ENCODE measurements at regions not wholly inside any gene's neighbourhood (a gene's known extent, or its start where the extent isn't known, plus 50 kb on each side); places are given as distances from the start of the nearest gene placed in this dataset.

DNA sequence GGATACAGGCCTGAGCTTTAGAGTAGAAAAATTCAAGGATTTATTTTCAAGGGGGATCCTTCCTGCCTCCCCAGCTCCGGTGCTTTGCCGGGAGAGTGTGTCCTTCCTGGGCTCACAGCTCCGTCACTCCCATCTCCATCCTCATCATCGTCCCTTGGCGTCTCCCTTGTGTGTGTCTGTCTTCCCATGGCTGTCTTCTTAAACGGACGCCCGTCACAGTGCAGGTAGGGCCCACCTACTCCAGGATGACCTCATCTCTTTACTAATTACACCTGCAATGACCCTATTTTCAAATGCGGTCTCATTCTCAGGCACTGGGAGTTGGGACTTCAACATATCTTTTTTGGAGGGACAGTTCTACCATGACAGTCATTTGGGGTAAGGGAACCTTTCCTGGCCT is 320.3 kb upstream of the C1orf174 start:
- intact Hi-C loops (cut with DNase I; ENCODE audit: low total_unique reads) = no loop called here
- H3K27me3 ChIP-seq = no peaks in the 10 kb centered on the region

DNA sequence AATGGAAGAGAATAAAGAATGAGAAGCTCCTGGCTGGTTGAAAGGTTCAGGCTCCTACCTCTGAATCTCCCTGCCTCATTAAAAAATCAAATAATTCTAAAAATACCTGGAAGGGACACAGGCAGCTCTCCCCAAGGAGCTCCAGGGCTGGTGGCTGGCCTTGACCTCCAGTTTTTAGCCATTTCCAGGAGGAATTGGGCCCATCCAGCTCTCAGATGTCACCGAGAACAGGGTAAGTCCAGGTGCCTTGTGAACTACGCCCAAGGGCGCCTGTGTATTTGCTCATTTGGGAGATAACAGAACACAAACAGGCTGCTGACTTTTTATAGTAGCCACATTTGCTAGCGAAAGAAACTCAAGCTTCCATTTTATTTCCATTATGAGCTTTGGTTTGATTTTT is 321.0 kb upstream of the C1orf174 start:
- Histone ChIP-seq H3K36me3 (no peaks in the 10 kb centered on the region), H3K27ac (no peak overlapping the region), H3K27me3 (no peaks in the 10 kb centered on the region), H3K4me3 (no peak overlapping the region), H3K9me3 (no peaks in the 10 kb centered on the region), H3K4me1 (no peaks in the 10 kb centered on the region)
- TF ChIP-seq, protein P1, sequence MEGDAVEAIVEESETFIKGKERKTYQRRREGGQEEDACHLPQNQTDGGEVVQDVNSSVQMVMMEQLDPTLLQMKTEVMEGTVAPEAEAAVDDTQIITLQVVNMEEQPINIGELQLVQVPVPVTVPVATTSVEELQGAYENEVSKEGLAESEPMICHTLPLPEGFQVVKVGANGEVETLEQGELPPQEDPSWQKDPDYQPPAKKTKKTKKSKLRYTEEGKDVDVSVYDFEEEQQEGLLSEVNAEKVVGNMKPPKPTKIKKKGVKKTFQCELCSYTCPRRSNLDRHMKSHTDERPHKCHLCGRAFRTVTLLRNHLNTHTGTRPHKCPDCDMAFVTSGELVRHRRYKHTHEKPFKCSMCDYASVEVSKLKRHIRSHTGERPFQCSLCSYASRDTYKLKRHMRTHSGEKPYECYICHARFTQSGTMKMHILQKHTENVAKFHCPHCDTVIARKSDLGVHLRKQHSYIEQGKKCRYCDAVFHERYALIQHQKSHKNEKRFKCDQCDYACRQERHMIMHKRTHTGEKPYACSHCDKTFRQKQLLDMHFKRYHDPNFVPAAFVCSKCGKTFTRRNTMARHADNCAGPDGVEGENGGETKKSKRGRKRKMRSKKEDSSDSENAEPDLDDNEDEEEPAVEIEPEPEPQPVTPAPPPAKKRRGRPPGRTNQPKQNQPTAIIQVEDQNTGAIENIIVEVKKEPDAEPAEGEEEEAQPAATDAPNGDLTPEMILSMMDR (IDR thresholded peaks at IDR 0.05) = no peak
- no peak for TF ChIP-seq POLR2A (IDR thresholded peaks at IDR 0.05)
- no peak for DNase-seq
- intact Hi-C loops (cut with DNase I; ENCODE audit: low total_unique reads) = no loop called here

More for the DNA sequence above, 320.3 kb upstream of the C1orf174 start:
- TF ChIP-seq POLR2A (IDR thresholded peaks at IDR 0.05) = no peak
- TF ChIP-seq, protein P1 (IDR thresholded peaks at IDR 0.05) = no peak
- Histone ChIP-seq H3K4me3 (no peak overlapping the region), H3K4me1 (no peaks in the 10 kb centered on the region), H3K9me3 (no peaks in the 10 kb centered on the region), H3K27ac (no peak overlapping the region), H3K36me3 (no peaks in the 10 kb centered on the region)
- no peak for DNase-seq

- Histone ChIP-seq H3K4me3 (no peak overlapping the region), H3K9me3 (no peaks in the 10 kb centered on the region), H3K4me1 (no peaks in the 10 kb centered on the region), H3K27me3 (no peaks in the 10 kb centered on the region), H3K27ac (no peak overlapping the region), H3K36me3 (no peaks in the 10 kb centered on the region)
- intact Hi-C loops (cut with DNase I; ENCODE audit: low total_unique reads) = no loop called here
- no peak for DNase-seq
- no peak for TF ChIP-seq POLR2A (IDR thresholded peaks at IDR 0.05)
- TF ChIP-seq, protein P1 (IDR thresholded peaks at IDR 0.05) = no peak
Measured at GRCh38 chr1:4224684-4225467, 324.8 kb upstream of the C1orf174 start.

DNA sequence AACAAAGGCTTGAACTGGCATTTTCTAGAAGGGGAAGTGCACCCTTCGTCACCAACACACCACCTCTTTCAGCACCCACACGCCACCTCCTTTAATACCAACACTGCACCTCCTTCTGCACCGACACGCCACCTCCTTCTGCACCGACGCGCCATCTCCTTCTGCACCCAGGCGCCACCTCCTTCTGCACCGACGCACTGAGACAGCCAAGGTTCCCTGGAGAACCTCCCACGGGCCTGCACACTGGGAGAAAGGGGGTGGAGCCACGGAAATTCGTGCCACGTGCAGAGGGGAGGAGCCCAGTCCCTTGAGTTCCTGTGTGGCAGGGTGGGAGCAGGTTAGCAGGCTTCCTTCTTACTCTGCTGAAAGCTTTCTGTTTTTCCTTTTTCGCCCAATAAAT is 327.9 kb upstream of the C1orf174 start:
- H3K4me3 ChIP-seq = no peak overlapping the region
- intact Hi-C loops (cut with DNase I; ENCODE audit: low total_unique reads) = no loop called here
- H3K36me3 ChIP-seq = no peaks in the 10 kb centered on the region
- H3K27ac ChIP-seq = no peak overlapping the region
- no peaks in the 10 kb centered on the region for H3K27me3 ChIP-seq
- TF ChIP-seq, protein P1 (IDR thresholded peaks at IDR 0.05) = no peak
- TF ChIP-seq POLR2A (IDR thresholded peaks at IDR 0.05) = no peak
- no peak for DNase-seq
- no peaks in the 10 kb centered on the region for H3K9me3 ChIP-seq
- H3K4me1 ChIP-seq = no peaks in the 10 kb centered on the region

DNA sequence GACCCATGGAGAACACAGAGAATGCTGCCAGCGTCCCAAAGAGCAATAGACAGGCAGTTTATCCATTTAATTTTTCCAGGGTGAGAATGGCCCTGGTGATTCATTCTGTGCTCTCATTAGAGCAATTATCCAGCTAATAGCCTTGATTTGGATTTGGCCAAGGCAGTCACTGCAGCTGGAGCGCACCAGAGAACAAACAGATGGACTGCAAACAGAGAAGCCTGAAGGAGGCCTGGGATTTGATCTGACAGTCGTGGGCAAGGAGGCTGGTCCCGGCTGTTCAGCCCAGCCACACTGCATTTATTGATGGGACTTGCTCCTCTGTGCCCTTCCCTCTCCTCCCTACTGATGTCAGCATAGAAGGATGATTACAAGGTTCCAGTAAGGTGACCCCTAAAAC is 353.9 kb upstream of the C1orf174 start:
- intact Hi-C loops (cut with DNase I; ENCODE audit: low total_unique reads) = no loop called here
- no peaks in the 10 kb centered on the region for H3K9me3 ChIP-seq
- no peaks in the 10 kb centered on the region for H3K27me3 ChIP-seq
- H3K4me1 ChIP-seq = no peaks in the 10 kb centered on the region
- TF ChIP-seq POLR2A (IDR thresholded peaks at IDR 0.05) = no peak
- TF ChIP-seq, protein P1 (IDR thresholded peaks at IDR 0.05) = no peak
- no peaks in the 10 kb centered on the region for H3K36me3 ChIP-seq
- no peak overlapping the region for H3K4me3 ChIP-seq
- no peak for DNase-seq
- H3K27ac ChIP-seq = no peak overlapping the region
